IPS-18c (cell line): ENCODE measurements at regions not wholly inside any gene's neighbourhood (a gene's known extent, or its start where the extent isn't known, plus 50 kb on each side); places are given as distances from the start of the nearest gene placed in this dataset.
A peak's percentile ranks its signal among the peaks of the same experiment; 100 is the strongest.

ENCODE experiments used
- H3K4me3 ChIP-seq: 2 replicates; pipeline ENCODE4 v1.7.0; 2013; ENCODE audit warnings: low read depth, mild to moderate bottlenecking, low read length, moderate library complexity; ENCODE audit not compliant: insufficient read depth
- H3K9me3 ChIP-seq: one replicate; pipeline ENCODE4 v1.6.1; 2013; ENCODE audit warnings: mild to moderate bottlenecking, low read length, moderate library complexity; ENCODE audit not compliant: control insufficient read depth, insufficient read depth

GRCh38 chr3:176415661-176416295 lies 781.5 kb downstream of the TBL1XR1 start:
- Histone ChIP-seq H3K9me3 (no peaks in the 10 kb centered on the region), H3K4me3 (no peak overlapping the region)

GRCh38 chr3:176412771-176413170 lies 784.5 kb downstream of the TBL1XR1 start:
- H3K9me3 ChIP-seq = no peaks in the 10 kb centered on the region
- H3K4me3 ChIP-seq = no peak overlapping the region

GRCh38 chr3:176403531-176403930 lies 793.8 kb downstream of the TBL1XR1 start:
- Histone ChIP-seq H3K9me3 (no peaks in the 10 kb centered on the region), H3K4me3 (no peak overlapping the region)

- Histone ChIP-seq H3K9me3 (no peaks in the 10 kb centered on the region), H3K4me3 (no peak overlapping the region)
These were observed 796.1 kb downstream of the TBL1XR1 start for GRCh38 chr3:176401211-176401610.

- Histone ChIP-seq H3K9me3 (no peaks in the 10 kb centered on the region), H3K4me3 (no peak overlapping the region)
These were observed 798.1 kb downstream of the TBL1XR1 start for GRCh38 chr3:176399193-176399592.

GRCh38 chr3:176395240-176395639 lies 802.0 kb downstream of the TBL1XR1 start:
- Histone ChIP-seq H3K4me3 (no peak overlapping the region), H3K9me3 (no peaks in the 10 kb centered on the region)

GRCh38 chr3:176378789-176379188 lies 818.5 kb downstream of the TBL1XR1 start:
- Histone ChIP-seq H3K4me3 (no peak overlapping the region), H3K9me3 (no peaks in the 10 kb centered on the region)

- Histone ChIP-seq H3K9me3 (no peaks in the 10 kb centered on the region), H3K4me3 (no peak overlapping the region)
These were observed 820.8 kb downstream of the TBL1XR1 start for GRCh38 chr3:176376531-176376930.

- H3K4me3 ChIP-seq = no peak overlapping the region
- no peaks in the 10 kb centered on the region for H3K9me3 ChIP-seq
These were observed 821.8 kb downstream of the TBL1XR1 start for GRCh38 chr3:176375519-176375918.

GRCh38 chr3:176362191-176362731 lies 835.0 kb downstream of the TBL1XR1 start:
- no peaks in the 10 kb centered on the region for H3K9me3 ChIP-seq
- H3K4me3 ChIP-seq = peak overlapping the region; percentile 57; the same call in 1 of the 2 replicates

- H3K9me3 ChIP-seq = no peaks in the 10 kb centered on the region
- H3K4me3 ChIP-seq = no peak overlapping the region
These were observed 838.1 kb downstream of the TBL1XR1 start for GRCh38 chr3:176359211-176359610.

GRCh38 chr3:176357891-176358290 lies 839.4 kb downstream of the TBL1XR1 start:
- Histone ChIP-seq H3K9me3 (no peaks in the 10 kb centered on the region), H3K4me3 (no peak overlapping the region)

GRCh38 chr3:176354843-176355242 lies 842.4 kb downstream of the TBL1XR1 start:
- H3K9me3 ChIP-seq = no peaks in the 10 kb centered on the region
- H3K4me3 ChIP-seq = no peak overlapping the region

- Histone ChIP-seq H3K4me3 (no peak overlapping the region), H3K9me3 (no peaks in the 10 kb centered on the region)
These were observed 844.5 kb downstream of the TBL1XR1 start for GRCh38 chr3:176352716-176353334.

- no peaks in the 10 kb centered on the region for H3K9me3 ChIP-seq
- H3K4me3 ChIP-seq = no peak overlapping the region
These were observed 845.9 kb downstream of the TBL1XR1 start for GRCh38 chr3:176351408-176351807.

- no peaks in the 10 kb centered on the region for H3K9me3 ChIP-seq
These were observed 847.6 kb downstream of the TBL1XR1 start for GRCh38 chr3:176349706-176350105.

GRCh38 chr3:176347424-176348146 lies 849.7 kb downstream of the TBL1XR1 start:
- Histone ChIP-seq H3K9me3 (no peaks in the 10 kb centered on the region), H3K4me3 (no peak overlapping the region)

More at GRCh38 chr3:176349706-176350105, 847.6 kb downstream of the TBL1XR1 start:
- no peak overlapping the region for H3K4me3 ChIP-seq

- Histone ChIP-seq H3K9me3 (no peaks in the 10 kb centered on the region), H3K4me3 (no peak overlapping the region)
These were observed 855.3 kb downstream of the TBL1XR1 start for GRCh38 chr3:176341963-176342362.
